ENCODE measurements at regions not wholly inside any gene's neighbourhood (a gene's known extent, or its start where the extent isn't known, plus 50 kb on each side); places are given as distances from the start of the nearest gene placed in this dataset.

GRCh38 chr6:163774485-163774884 is 360.0 kb downstream of the QKI start:
- no peak overlapping the region for H3K27ac ChIP-seq
- TF ChIP-seq, protein P1, sequence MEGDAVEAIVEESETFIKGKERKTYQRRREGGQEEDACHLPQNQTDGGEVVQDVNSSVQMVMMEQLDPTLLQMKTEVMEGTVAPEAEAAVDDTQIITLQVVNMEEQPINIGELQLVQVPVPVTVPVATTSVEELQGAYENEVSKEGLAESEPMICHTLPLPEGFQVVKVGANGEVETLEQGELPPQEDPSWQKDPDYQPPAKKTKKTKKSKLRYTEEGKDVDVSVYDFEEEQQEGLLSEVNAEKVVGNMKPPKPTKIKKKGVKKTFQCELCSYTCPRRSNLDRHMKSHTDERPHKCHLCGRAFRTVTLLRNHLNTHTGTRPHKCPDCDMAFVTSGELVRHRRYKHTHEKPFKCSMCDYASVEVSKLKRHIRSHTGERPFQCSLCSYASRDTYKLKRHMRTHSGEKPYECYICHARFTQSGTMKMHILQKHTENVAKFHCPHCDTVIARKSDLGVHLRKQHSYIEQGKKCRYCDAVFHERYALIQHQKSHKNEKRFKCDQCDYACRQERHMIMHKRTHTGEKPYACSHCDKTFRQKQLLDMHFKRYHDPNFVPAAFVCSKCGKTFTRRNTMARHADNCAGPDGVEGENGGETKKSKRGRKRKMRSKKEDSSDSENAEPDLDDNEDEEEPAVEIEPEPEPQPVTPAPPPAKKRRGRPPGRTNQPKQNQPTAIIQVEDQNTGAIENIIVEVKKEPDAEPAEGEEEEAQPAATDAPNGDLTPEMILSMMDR (conservative IDR thresholded peaks at IDR 0.05) = no peak

DNA sequence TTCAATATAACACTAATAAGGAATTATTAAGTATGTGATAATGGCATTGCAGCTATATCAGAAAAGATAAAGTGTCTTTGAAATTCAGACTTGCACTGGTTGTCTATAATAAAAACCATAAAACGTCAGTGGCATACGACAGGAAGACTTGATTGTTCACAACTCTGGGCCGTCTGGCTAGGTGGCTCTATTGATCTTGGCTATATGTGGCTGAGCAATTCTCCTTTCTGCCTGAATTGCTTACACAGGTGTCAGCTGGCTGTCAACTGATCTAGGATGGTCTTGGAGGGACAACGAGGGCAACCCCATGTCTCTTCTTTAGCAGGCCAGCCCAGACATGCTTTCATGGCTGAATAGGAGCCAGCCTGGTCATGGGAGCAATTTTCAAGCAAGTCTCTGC is 359.1 kb downstream of the QKI start:
- TF ChIP-seq, protein P1 (conservative IDR thresholded peaks at IDR 0.05) = no peak
- no peak overlapping the region for H3K27ac ChIP-seq

- TF ChIP-seq, protein P1 (conservative IDR thresholded peaks at IDR 0.05) = no peak
- H3K27ac ChIP-seq = no peak overlapping the region
Observed at GRCh38 chr6:163772701-163773100, 358.2 kb downstream of the QKI start.

GRCh38 chr6:163771180-163771579 is 356.7 kb downstream of the QKI start:
- TF ChIP-seq, protein P1 (conservative IDR thresholded peaks at IDR 0.05) = no peak
- H3K27ac ChIP-seq = no peak overlapping the region

DNA sequence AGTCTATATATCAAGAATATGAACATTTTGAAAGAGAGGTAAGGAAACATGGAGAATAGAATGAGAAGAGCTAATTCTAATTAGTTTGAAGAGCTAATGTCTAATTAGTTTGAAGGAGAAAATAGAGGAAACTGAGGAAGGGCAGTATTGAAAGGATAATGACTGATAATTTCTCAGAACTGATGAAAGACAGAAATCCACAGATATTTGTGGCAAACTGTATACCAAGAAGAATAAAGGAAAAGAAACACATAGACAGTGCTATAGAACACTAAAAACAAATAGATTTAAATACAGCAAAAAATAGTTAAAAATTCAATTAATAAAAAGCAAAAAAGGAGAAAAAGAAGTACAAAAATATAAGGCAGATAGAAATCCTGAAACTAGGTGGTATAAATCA is 354.4 kb downstream of the QKI start:
- no peak overlapping the region for H3K27ac ChIP-seq
- TF ChIP-seq, protein P1 (conservative IDR thresholded peaks at IDR 0.05) = no peak

DNA sequence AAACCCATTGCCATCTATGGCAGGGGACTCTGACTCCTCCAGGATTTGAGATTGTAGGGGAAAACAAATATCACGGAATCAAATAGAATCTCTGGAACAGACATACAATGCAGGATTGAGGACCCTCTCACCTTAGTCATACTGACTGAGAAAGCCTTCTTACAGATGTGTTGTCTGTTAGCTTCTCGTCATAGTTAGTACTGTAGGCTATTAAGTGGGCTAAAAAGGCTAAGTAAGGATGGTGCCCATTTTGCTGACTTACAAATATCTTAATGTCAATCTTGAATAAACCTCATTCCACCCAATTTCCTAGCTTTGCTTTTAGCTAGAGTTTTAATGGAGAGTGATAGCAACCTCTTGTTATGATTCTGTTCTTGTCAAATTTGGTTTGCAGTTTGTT is 352.4 kb downstream of the QKI start:
- no peak overlapping the region for H3K27ac ChIP-seq
- TF ChIP-seq, protein P1 (conservative IDR thresholded peaks at IDR 0.05) = no peak

- TF ChIP-seq, protein P1 (conservative IDR thresholded peaks at IDR 0.05) = no peak
- no peak overlapping the region for H3K27ac ChIP-seq
Observed at GRCh38 chr6:163765335-163765734, 350.8 kb downstream of the QKI start.

DNA sequence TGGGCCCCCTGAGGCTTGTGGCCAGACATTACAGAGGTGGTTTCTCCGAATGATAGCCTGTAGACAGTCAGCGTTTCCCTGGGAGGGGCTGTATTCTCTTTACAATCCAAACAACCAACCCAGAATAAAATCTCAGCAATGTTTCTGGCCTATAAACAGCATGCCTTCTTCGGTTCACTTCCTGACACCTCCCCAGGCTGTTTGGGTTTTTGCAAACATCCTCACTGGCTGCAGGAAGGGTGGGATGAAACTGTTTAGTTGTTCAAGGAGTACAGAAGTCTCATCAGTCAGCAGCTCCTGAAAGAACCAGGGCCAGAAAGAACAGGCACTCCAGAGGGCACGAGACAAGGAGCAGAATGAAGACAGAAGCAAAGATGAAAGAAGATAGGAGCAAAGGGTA is 350.0 kb downstream of the QKI start:
- H3K27ac ChIP-seq = no peak overlapping the region
- TF ChIP-seq, protein P1 (conservative IDR thresholded peaks at IDR 0.05) = no peak
